Activated CD8-positive, alpha-beta T cell treated with anti-CD3 and anti-CD28 coated beads for 36 hours (primary cell): ENCODE measurements at regions not wholly inside any gene's neighbourhood (a gene's known extent, or its start where the extent isn't known, plus 50 kb on each side); places are given as distances from the start of the nearest gene placed in this dataset.

Experiments
- ATAC-seq: fragments of 200-7000 bp; cut with Tn5 transposase; one replicate; pipeline ENCODE4 v1.10.0; 2021; ENCODE audit warnings: mild to moderate bottlenecking, moderate library complexity
- CTCF ChIA-PET: fragments of 350-600 bp; sonication (Branson Sonifier 250); formaldehyde crosslinking; loops from one replicate; lab custom pipeline; 2021; ENCODE audit warnings: antibody characterized with exemption; lab: Charles Lee
- POLR2A ChIA-PET: fragments of 350-600 bp; sonication (Branson Sonifier 250); formaldehyde crosslinking; loops from one replicate; lab custom pipeline; 2021; ENCODE audit warnings: antibody characterized with exemption; lab: Charles Lee
- DNase-seq: peaks from one replicate; pipeline ENCODE4 v3.0.0-alpha.2; 2020
- H3K27ac Mint-ChIP-seq: one replicate; pipeline ENCODE4 v1.8.0; 2021; ENCODE audit warnings: mild to moderate bottlenecking, mixed read lengths
- H3K27me3 Mint-ChIP-seq: one replicate; pipeline ENCODE4 v1.8.0; 2021; ENCODE audit warnings: mixed read lengths
- H3K36me3 Mint-ChIP-seq: one replicate; pipeline ENCODE4 v1.8.0; 2021; ENCODE audit warnings: low read depth, mixed read lengths
- H3K4me1 Mint-ChIP-seq: one replicate; pipeline ENCODE4 v1.8.0; 2021; ENCODE audit warnings: low read depth, mixed read lengths
- H3K4me3 Mint-ChIP-seq: one replicate; pipeline ENCODE4 v1.8.0; 2021; ENCODE audit warnings: mild to moderate bottlenecking, moderate library complexity, mixed read lengths
- H3K9me3 Mint-ChIP-seq: one replicate; pipeline ENCODE4 v1.8.0; 2021; ENCODE audit warnings: mixed read lengths
- intact Hi-C: fragments of 100-400 bp; cut with micrococcal nuclease; formaldehyde crosslinking; loops from one replicate; pipeline ENCODE4 v1.10.0; 2022
- TF ChIP-seq, protein P1 (sequence below): fragments of 200-600 bp; IDR thresholded peaks from one replicate; pipeline ENCODE4 v1.8.0; 2022; ENCODE audit warnings: antibody characterized with exemption, mild to moderate bottlenecking

DNA sequence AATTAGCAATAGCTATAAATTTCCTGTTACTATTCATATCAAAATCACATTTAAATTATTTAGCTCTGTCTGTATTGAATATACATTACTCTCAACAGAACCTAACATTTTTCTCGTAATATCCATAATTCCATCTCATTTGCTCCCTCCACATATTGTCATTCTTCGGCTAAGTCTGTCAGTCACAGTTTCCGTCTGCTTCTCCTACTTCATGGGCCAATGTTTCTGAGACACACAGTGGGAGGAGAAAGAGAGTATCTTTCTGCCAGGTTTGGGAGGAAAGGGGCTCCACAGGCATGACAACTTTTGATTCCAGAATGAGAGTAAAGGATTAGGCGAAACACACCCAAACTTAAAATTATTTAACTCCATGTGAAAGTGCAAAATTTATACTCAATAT, 273.1 kb upstream of the SMIM21 start:
- no peak for ATAC-seq
- Mint-ChIP-seq H3K4me3 (no peak overlapping the region), H3K27me3 (no peaks in the 10 kb centered on the region), H3K36me3 (no peaks in the 10 kb centered on the region), H3K9me3 (peaks cover 1% of the 10 kb centered on the region), H3K4me1 (no peaks in the 10 kb centered on the region), H3K27ac (no peak overlapping the region)
- ChIA-PET POLR2A (no interaction called here), CTCF (no interaction called here)
- DNase-seq: no peak
- TF ChIP-seq, protein P1, sequence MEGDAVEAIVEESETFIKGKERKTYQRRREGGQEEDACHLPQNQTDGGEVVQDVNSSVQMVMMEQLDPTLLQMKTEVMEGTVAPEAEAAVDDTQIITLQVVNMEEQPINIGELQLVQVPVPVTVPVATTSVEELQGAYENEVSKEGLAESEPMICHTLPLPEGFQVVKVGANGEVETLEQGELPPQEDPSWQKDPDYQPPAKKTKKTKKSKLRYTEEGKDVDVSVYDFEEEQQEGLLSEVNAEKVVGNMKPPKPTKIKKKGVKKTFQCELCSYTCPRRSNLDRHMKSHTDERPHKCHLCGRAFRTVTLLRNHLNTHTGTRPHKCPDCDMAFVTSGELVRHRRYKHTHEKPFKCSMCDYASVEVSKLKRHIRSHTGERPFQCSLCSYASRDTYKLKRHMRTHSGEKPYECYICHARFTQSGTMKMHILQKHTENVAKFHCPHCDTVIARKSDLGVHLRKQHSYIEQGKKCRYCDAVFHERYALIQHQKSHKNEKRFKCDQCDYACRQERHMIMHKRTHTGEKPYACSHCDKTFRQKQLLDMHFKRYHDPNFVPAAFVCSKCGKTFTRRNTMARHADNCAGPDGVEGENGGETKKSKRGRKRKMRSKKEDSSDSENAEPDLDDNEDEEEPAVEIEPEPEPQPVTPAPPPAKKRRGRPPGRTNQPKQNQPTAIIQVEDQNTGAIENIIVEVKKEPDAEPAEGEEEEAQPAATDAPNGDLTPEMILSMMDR: no peak
- intact Hi-C loops: no loop called here

DNA sequence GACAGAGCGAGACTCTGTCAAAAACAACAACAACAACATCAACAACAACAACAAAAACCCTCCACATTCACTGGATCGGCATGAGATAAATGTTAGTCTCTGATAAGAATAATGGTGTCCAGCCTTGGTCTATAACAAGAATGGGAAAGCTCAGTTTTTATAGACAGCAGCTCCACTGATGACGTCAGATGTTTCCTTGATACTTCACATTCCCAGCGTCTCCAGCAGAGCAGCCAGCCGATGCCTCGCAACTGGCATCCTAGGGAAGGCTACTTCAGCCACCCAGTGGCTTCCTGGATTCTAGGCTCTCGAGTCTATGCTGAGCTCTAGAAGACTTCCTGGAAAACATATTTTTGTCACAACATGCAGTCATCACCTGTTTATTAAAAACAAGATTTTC, 271.4 kb upstream of the SMIM21 start:
- Mint-ChIP-seq H3K9me3 (peaks cover 1% of the 10 kb centered on the region), H3K27me3 (no peaks in the 10 kb centered on the region)
- POLR2A ChIA-PET: no interaction called here

GRCh38 chr18:75697493-75697892, 270.0 kb upstream of the SMIM21 start:
- no peaks in the 10 kb centered on the region for H3K9me3 Mint-ChIP-seq
- POLR2A ChIA-PET: no interaction called here
- CTCF ChIA-PET: no interaction called here
- H3K36me3 Mint-ChIP-seq: no peaks in the 10 kb centered on the region
- ATAC-seq: no peak
- intact Hi-C loops: no loop called here
- no peak overlapping the region for H3K27ac Mint-ChIP-seq
- H3K4me3 Mint-ChIP-seq: no peak overlapping the region
- TF ChIP-seq, protein P1: no peak
- no peaks in the 10 kb centered on the region for H3K4me1 Mint-ChIP-seq
- DNase-seq: no peak
- H3K27me3 Mint-ChIP-seq: no peaks in the 10 kb centered on the region

More for the DNA sequence above, 271.4 kb upstream of the SMIM21 start:
- DNase-seq: no peak
- H3K36me3 Mint-ChIP-seq: no peaks in the 10 kb centered on the region
- CTCF ChIA-PET: no interaction called here
- TF ChIP-seq, protein P1: no peak
- no peak for ATAC-seq
- no peak overlapping the region for H3K4me3 Mint-ChIP-seq
- intact Hi-C loops: no loop called here
- no peaks in the 10 kb centered on the region for H3K4me1 Mint-ChIP-seq
- no peak overlapping the region for H3K27ac Mint-ChIP-seq

- Mint-ChIP-seq H3K4me3 (no peak overlapping the region), H3K36me3 (no peaks in the 10 kb centered on the region), H3K9me3 (no peaks in the 10 kb centered on the region), H3K27ac (no peak overlapping the region), H3K27me3 (no peaks in the 10 kb centered on the region), H3K4me1 (no peaks in the 10 kb centered on the region)
- DNase-seq (no peak), ATAC-seq (no peak)
- TF ChIP-seq, protein P1: no peak
- intact Hi-C loops: no loop called here
- CTCF ChIA-PET: no interaction called here
- POLR2A ChIA-PET: no interaction called here
Observed at GRCh38 chr18:75696391-75696790, 268.9 kb upstream of the SMIM21 start.

GRCh38 chr18:75694292-75694691, 266.8 kb upstream of the SMIM21 start:
- no peaks in the 10 kb centered on the region for H3K9me3 Mint-ChIP-seq
- CTCF ChIA-PET: no interaction called here

More at GRCh38 chr18:75694292-75694691, 266.8 kb upstream of the SMIM21 start:
- TF ChIP-seq, protein P1: no peak
- POLR2A ChIA-PET: no interaction called here
- intact Hi-C loops: no loop called here
- H3K4me1 Mint-ChIP-seq: no peaks in the 10 kb centered on the region
- no peak overlapping the region for H3K4me3 Mint-ChIP-seq
- no peak for ATAC-seq
- DNase-seq: no peak
- no peak overlapping the region for H3K27ac Mint-ChIP-seq
- H3K27me3 Mint-ChIP-seq: no peaks in the 10 kb centered on the region
- H3K36me3 Mint-ChIP-seq: no peaks in the 10 kb centered on the region
